Right atrium auricular region (tissue), 2 donors: ENCODE measurements at regions not wholly inside any gene's neighbourhood (a gene's known extent, or its start where the extent isn't known, plus 50 kb on each side); places are given as distances from the start of the nearest gene placed in this dataset.

ENCODE experiments used
- DNase-seq: peaks from one replicate; pipeline ENCODE4 v3.0.0-alpha.2; 2019; ENCODE audit warnings: low spot score
- H3K27ac ChIP-seq, 2 donors: fragments of 200-600 bp; sonication (generic); 1 replicate in 1 of 2; 2 replicates in 1 of 2; pipeline ENCODE4 v1.5.1; 2016 to 2019
- H3K27me3 ChIP-seq, 2 donors: fragments of 200-600 bp; sonication (generic); one replicate each; pipeline versions ENCODE4 v1.5.1 to v1.6.0; 2017 to 2019
- H3K36me3 ChIP-seq: fragments of 200-600 bp; sonication (generic); one replicate; pipeline ENCODE4 v1.5.1; 2016
- H3K4me1 ChIP-seq, 2 donors: fragments of 200-600 bp; sonication (generic); one replicate each; pipeline versions ENCODE4 v1.5.1 to v1.6.0; 2017 to 2019
- H3K4me3 ChIP-seq, 2 donors: fragments of 200-600 bp; sonication (generic); 1 replicate in 1 of 2; 2 replicates in 1 of 2; pipeline ENCODE4 v1.5.1; 2017 to 2019; ENCODE audit warnings: mild to moderate bottlenecking in 1 of 2, moderate library complexity in 1 of 2
- H3K9me3 ChIP-seq, 2 donors: fragments of 200-600 bp; sonication (generic); one replicate each; pipeline ENCODE4 v1.5.1; 2019
- CTCF ChIP-seq, 2 donors: fragments of 200-600 bp; sonication (generic); IDR thresholded peaks; one replicate each; pipeline ENCODE4 v1.5.1; 2019; ENCODE audit warnings: antibody characterized with exemption in 2 of 2

DNA sequence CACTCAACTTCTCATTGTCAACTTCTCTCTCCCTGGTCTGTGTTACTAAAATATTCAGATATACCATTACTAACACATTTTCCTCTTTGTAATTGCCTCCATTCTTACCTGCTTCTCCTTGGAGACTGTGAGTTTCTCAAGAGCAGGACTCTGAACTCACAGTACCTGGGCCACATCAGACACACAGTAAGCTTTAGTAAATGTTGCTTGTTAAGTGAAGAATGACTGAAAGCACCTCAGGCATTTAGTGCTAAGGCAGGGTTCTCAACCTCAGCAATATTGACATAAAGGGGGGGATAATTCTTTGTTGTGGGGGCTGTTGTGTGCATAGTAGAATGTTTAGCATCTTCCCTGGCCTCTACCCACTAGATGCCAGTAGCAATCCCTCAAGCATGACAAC, 72.0 kb upstream of the RAB11FIP2 start:
- Histone ChIP-seq H3K27ac (no peak overlapping the region), H3K4me1 (peaks cover 0 to 10% of the 10 kb centered on the region in 2 donors), H3K4me3 (no peak overlapping the region), H3K9me3 (no peaks in the 10 kb centered on the region), H3K36me3 (no peaks in the 10 kb centered on the region), H3K27me3 (no peaks in the 10 kb centered on the region)
- no peak for DNase-seq
- TF ChIP-seq CTCF (IDR thresholded peaks at IDR 0.05): no peak

- Histone ChIP-seq H3K36me3 (no peaks in the 10 kb centered on the region), H3K9me3 (no peaks in the 10 kb centered on the region), H3K4me1 (peaks cover 0 to 10% of the 10 kb centered on the region in 2 donors), H3K4me3 (no peak overlapping the region), H3K27me3 (no peaks in the 10 kb centered on the region), H3K27ac (no peak overlapping the region)
- no peak for TF ChIP-seq CTCF (IDR thresholded peaks at IDR 0.05)
- no peak for DNase-seq
Observed at GRCh38 chr10:118116715-118117449, 70.1 kb upstream of the RAB11FIP2 start.

DNA sequence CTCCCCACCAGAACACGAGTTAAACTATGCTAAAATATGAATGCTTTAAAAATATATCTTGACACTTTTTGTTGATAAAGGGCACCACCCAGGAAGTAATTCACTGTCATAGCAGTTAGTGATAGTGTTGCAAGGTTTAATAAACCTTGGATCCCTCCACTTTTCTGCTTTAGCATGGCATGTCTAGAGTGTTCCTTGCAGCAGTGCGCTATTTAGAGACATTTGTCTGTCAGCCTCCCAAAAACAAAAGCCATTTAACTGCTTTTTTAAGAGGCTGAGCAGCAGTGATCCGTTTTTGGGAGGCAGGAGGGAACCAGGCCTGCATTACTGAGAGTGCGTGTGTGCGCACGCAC, 69.6 kb upstream of the RAB11FIP2 start:
- no peaks in the 10 kb centered on the region for H3K36me3 ChIP-seq
- H3K27me3 ChIP-seq: no peaks in the 10 kb centered on the region
- no peak overlapping the region for H3K4me3 ChIP-seq
- no peak for TF ChIP-seq CTCF (IDR thresholded peaks at IDR 0.05)
- H3K4me1 ChIP-seq: peaks cover 0 to 10% of the 10 kb centered on the region in 2 donors
- H3K27ac ChIP-seq: no peak overlapping the region
- H3K9me3 ChIP-seq: no peaks in the 10 kb centered on the region
- no peak for DNase-seq

DNA sequence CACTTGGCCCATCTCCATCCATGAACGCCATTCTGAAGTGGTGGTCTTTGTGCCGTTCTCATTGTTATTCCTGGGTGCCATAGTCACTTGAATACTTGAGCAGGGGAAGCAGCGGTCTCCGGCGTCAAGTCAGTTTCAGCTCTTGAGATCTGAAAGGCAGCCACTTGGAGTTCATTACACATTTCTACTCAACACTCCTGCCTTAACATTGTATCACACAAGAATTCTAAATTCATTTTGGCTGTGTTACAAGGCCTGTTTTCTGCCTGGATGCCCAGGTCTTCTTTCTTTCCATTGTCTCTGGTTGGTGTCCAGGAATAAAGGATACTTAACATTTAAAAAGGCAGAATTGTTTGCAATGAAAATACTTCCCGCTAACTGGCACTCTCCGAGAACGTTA, 69.0 kb upstream of the RAB11FIP2 start:
- no peak overlapping the region for H3K27ac ChIP-seq

DNA sequence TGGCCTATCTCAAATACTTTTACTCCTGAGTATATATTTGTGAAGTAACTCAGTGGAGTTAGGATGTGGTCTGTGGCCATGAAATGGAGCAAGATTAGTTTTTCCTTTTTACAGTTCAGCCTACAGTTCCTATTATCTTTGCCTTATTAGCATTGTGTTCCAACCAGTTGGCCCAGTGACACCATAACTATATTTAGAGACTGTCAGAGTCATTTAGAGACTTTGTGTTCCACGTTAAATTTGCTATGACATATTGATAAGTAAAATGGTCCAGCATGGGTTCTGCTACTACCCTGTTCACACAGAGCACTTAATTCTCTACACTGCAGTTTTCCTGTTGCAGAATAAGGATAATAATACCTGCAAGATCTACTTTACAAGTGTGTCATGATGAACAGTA, 68.3 kb upstream of the RAB11FIP2 start:
- TF ChIP-seq CTCF (IDR thresholded peaks at IDR 0.05): no peak
- no peak overlapping the region for H3K27ac ChIP-seq
- peaks cover 0 to 10% of the 10 kb centered on the region in 2 donors for H3K4me1 ChIP-seq
- no peaks in the 10 kb centered on the region for H3K9me3 ChIP-seq
- no peaks in the 10 kb centered on the region for H3K27me3 ChIP-seq
- H3K36me3 ChIP-seq: no peaks in the 10 kb centered on the region
- no peak overlapping the region for H3K4me3 ChIP-seq
- DNase-seq: no peak

More for the DNA sequence above, 69.0 kb upstream of the RAB11FIP2 start:
- H3K27me3 ChIP-seq: no peaks in the 10 kb centered on the region
- TF ChIP-seq CTCF (IDR thresholded peaks at IDR 0.05): no peak
- no peak overlapping the region for H3K4me3 ChIP-seq
- peaks cover 0 to 10% of the 10 kb centered on the region in 2 donors for H3K4me1 ChIP-seq
- no peaks in the 10 kb centered on the region for H3K36me3 ChIP-seq
- H3K9me3 ChIP-seq: no peaks in the 10 kb centered on the region
- DNase-seq: no peak
